Activated CD4-positive, alpha-beta T cell treated with anti-CD3 and anti-CD28 coated beads, Interleukin-2, amount 10 ng/mL, durations not matched to agents 24 days and 14 days (primary cell): ENCODE measurements at regions not wholly inside any gene's neighbourhood (a gene's known extent, or its start where the extent isn't known, plus 50 kb on each side); places are given as distances from the start of the nearest gene placed in this dataset.

Source experiments
- DNase-seq: peaks from one replicate; pipeline ENCODE4 v3.0.0; 2022
- H3K27ac Mint-ChIP-seq: one replicate; pipeline ENCODE4 v1.8.0; 2022; ENCODE audit warnings: mild to moderate bottlenecking, mixed read lengths
- H3K27me3 Mint-ChIP-seq: one replicate; pipeline ENCODE4 v1.8.0; 2022; ENCODE audit warnings: mixed read lengths
- H3K36me3 Mint-ChIP-seq: one replicate; pipeline ENCODE4 v1.8.0; 2022; ENCODE audit warnings: low read depth, mild to moderate bottlenecking, mixed read lengths
- H3K4me1 Mint-ChIP-seq: one replicate; pipeline ENCODE4 v1.8.0; 2021; ENCODE audit warnings: mixed read lengths
- H3K4me3 Mint-ChIP-seq: one replicate; pipeline ENCODE4 v1.8.0; 2022; ENCODE audit warnings: mild to moderate bottlenecking, moderate library complexity, mixed read lengths
- H3K9me3 Mint-ChIP-seq: one replicate; pipeline ENCODE4 v1.8.0; 2021; ENCODE audit warnings: mixed read lengths
- intact Hi-C: fragments of 100-400 bp; cut with micrococcal nuclease; formaldehyde crosslinking; loops from one replicate; pipeline ENCODE4 v1.15.1; 2023

GRCh38 chrX:10021461-10022272, 54.5 kb downstream of the CLDN34 start:
- peaks cover 14% of the 10 kb centered on the region for H3K36me3 Mint-ChIP-seq
- H3K27me3 Mint-ChIP-seq = peaks cover 3% of the 10 kb centered on the region
- DNase-seq = no peak
- intact Hi-C loops = no loop called here
- no peak overlapping the region for H3K27ac Mint-ChIP-seq
- no peaks in the 10 kb centered on the region for H3K9me3 Mint-ChIP-seq
- H3K4me1 Mint-ChIP-seq = peaks cover 17% of the 10 kb centered on the region
- no peak overlapping the region for H3K4me3 Mint-ChIP-seq

- no peak for DNase-seq
- Mint-ChIP-seq H3K4me3 (no peak overlapping the region), H3K9me3 (no peaks in the 10 kb centered on the region), H3K4me1 (peaks cover 12% of the 10 kb centered on the region), H3K36me3 (peaks cover 11% of the 10 kb centered on the region), H3K27me3 (no peaks in the 10 kb centered on the region), H3K27ac (no peak overlapping the region)
- intact Hi-C loops = no loop called here
These were observed 55.0 kb downstream of the CLDN34 start for GRCh38 chrX:10022273-10022541.

GRCh38 chrX:10022580-10023245, 55.6 kb downstream of the CLDN34 start:
- DNase-seq = no peak
- Mint-ChIP-seq H3K4me3 (no peak overlapping the region), H3K9me3 (no peaks in the 10 kb centered on the region), H3K36me3 (peaks cover 11% of the 10 kb centered on the region), H3K4me1 (peaks cover 15% of the 10 kb centered on the region), H3K27me3 (no peaks in the 10 kb centered on the region), H3K27ac (no peak overlapping the region)
- intact Hi-C loops = no loop called here

- intact Hi-C loops = no loop called here
- Mint-ChIP-seq H3K4me1 (peaks cover 15% of the 10 kb centered on the region), H3K36me3 (peaks cover 12% of the 10 kb centered on the region), H3K4me3 (no peak overlapping the region), H3K27ac (no peak overlapping the region), H3K27me3 (no peaks in the 10 kb centered on the region), H3K9me3 (no peaks in the 10 kb centered on the region)
- no peak for DNase-seq
These were observed 56.7 kb downstream of the CLDN34 start for GRCh38 chrX:10023821-10024220.

- Mint-ChIP-seq H3K4me1 (peaks cover 15% of the 10 kb centered on the region), H3K9me3 (no peaks in the 10 kb centered on the region), H3K27ac (no peak overlapping the region), H3K27me3 (no peaks in the 10 kb centered on the region), H3K4me3 (no peak overlapping the region), H3K36me3 (peaks cover 10% of the 10 kb centered on the region)
- DNase-seq = no peak
- intact Hi-C loops = no loop called here
These were observed 58.8 kb downstream of the CLDN34 start for GRCh38 chrX:10025742-10026493.

- Mint-ChIP-seq H3K4me3 (no peak overlapping the region), H3K27me3 (no peaks in the 10 kb centered on the region), H3K27ac (no peak overlapping the region), H3K9me3 (no peaks in the 10 kb centered on the region), H3K4me1 (peaks cover 10% of the 10 kb centered on the region), H3K36me3 (peaks cover 8% of the 10 kb centered on the region)
- no peak for DNase-seq
- intact Hi-C loops = no loop called here
These were observed 61.3 kb downstream of the CLDN34 start for GRCh38 chrX:10028283-10029104.

GRCh38 chrX:10030570-10030969, 63.4 kb downstream of the CLDN34 start:
- H3K27me3 Mint-ChIP-seq = no peaks in the 10 kb centered on the region
- no peak overlapping the region for H3K27ac Mint-ChIP-seq
- DNase-seq = no peak
- no peaks in the 10 kb centered on the region for H3K9me3 Mint-ChIP-seq
- intact Hi-C loops = no loop called here
- H3K4me1 Mint-ChIP-seq = peaks cover 6% of the 10 kb centered on the region
- peaks cover 8% of the 10 kb centered on the region for H3K36me3 Mint-ChIP-seq
- H3K4me3 Mint-ChIP-seq = no peak overlapping the region

GRCh38 chrX:10031746-10032145, 64.6 kb downstream of the CLDN34 start:
- H3K27ac Mint-ChIP-seq = no peak overlapping the region
- no peak for DNase-seq
- H3K4me3 Mint-ChIP-seq = no peak overlapping the region
- intact Hi-C loops = no loop called here
- H3K4me1 Mint-ChIP-seq = peaks cover 3% of the 10 kb centered on the region
- no peaks in the 10 kb centered on the region for H3K9me3 Mint-ChIP-seq
- no peaks in the 10 kb centered on the region for H3K27me3 Mint-ChIP-seq
- H3K36me3 Mint-ChIP-seq = peaks cover 8% of the 10 kb centered on the region

GRCh38 chrX:10032147-10032546, 65.0 kb downstream of the CLDN34 start:
- Mint-ChIP-seq H3K36me3 (peaks cover 6% of the 10 kb centered on the region), H3K27ac (no peak overlapping the region)

GRCh38 chrX:10033375-10034007, 66.3 kb downstream of the CLDN34 start:
- no peaks in the 10 kb centered on the region for H3K4me1 Mint-ChIP-seq
- H3K4me3 Mint-ChIP-seq = no peak overlapping the region
- peaks cover 3% of the 10 kb centered on the region for H3K36me3 Mint-ChIP-seq
- H3K27ac Mint-ChIP-seq = no peak overlapping the region
- intact Hi-C loops = no loop called here
- H3K9me3 Mint-ChIP-seq = no peaks in the 10 kb centered on the region
- no peak for DNase-seq
- no peaks in the 10 kb centered on the region for H3K27me3 Mint-ChIP-seq

More at GRCh38 chrX:10032147-10032546, 65.0 kb downstream of the CLDN34 start:
- DNase-seq = no peak
- intact Hi-C loops = no loop called here
- H3K4me3 Mint-ChIP-seq = no peak overlapping the region
- H3K4me1 Mint-ChIP-seq = peaks cover 3% of the 10 kb centered on the region
- H3K9me3 Mint-ChIP-seq = no peaks in the 10 kb centered on the region
- no peaks in the 10 kb centered on the region for H3K27me3 Mint-ChIP-seq

GRCh38 chrX:10034740-10035260, 67.6 kb downstream of the CLDN34 start:
- DNase-seq = no peak
- Mint-ChIP-seq H3K4me1 (peaks cover 1% of the 10 kb centered on the region), H3K36me3 (peaks cover 3% of the 10 kb centered on the region), H3K27me3 (no peaks in the 10 kb centered on the region), H3K9me3 (no peaks in the 10 kb centered on the region), H3K4me3 (no peak overlapping the region), H3K27ac (no peak overlapping the region)
- intact Hi-C loops = no loop called here

GRCh38 chrX:10038585-10038984, 71.4 kb downstream of the CLDN34 start:
- H3K9me3 Mint-ChIP-seq = no peaks in the 10 kb centered on the region

More at GRCh38 chrX:10038585-10038984, 71.4 kb downstream of the CLDN34 start:
- Mint-ChIP-seq H3K36me3 (peaks cover 3% of the 10 kb centered on the region), H3K27ac (no peak overlapping the region), H3K27me3 (no peaks in the 10 kb centered on the region), H3K4me1 (peaks cover 5% of the 10 kb centered on the region), H3K4me3 (no peak overlapping the region)
- intact Hi-C loops = no loop called here
- DNase-seq = no peak
